Peyer's patch (tissue), 4 donors: ENCODE measurements at regions not wholly inside any gene's neighbourhood (a gene's known extent, or its start where the extent isn't known, plus 50 kb on each side); places are given as distances from the start of the nearest gene placed in this dataset.

Experiments used
- DNase-seq, 3 donors: peaks; one replicate each; pipeline ENCODE4 v3.0.0-alpha.2; 2017 to 2019
- H3K27ac ChIP-seq, 4 donors: fragments of 200-600 bp; sonication (generic); one replicate each; pipeline ENCODE4 v1.5.1; 2016 to 2019
- H3K27me3 ChIP-seq, 2 donors: fragments of 200-600 bp; sonication (generic); one replicate each; pipeline ENCODE4 v1.5.1; 2019
- H3K36me3 ChIP-seq, 3 donors: fragments of 200-600 bp; sonication (generic); one replicate each; pipeline ENCODE4 v1.5.1; 2016 to 2019
- H3K4me1 ChIP-seq, 4 donors: fragments of 200-600 bp; sonication (generic); one replicate each; pipeline ENCODE4 v1.5.1; 2016 to 2019
- H3K4me3 ChIP-seq, 4 donors: fragments of 200-600 bp; sonication (generic); 1 replicate in 3 of 4; 2 replicates in 1 of 4; pipeline ENCODE4 v1.5.1; 2016 to 2019; ENCODE audit warnings: mild to moderate bottlenecking in 1 of 4
- H3K9me3 ChIP-seq, 4 donors: fragments of 200-600 bp; sonication (generic); one replicate each; pipeline ENCODE4 v1.5.1; 2016 to 2019; ENCODE audit warnings: mild to moderate bottlenecking in 1 of 4
- CTCF ChIP-seq, 6 experiments: fragments of 450-650 bp in 4 of 6; fragments of 200-600 bp in 2 of 6; sonication (generic) in 1 of 6; IDR thresholded peaks; one replicate each; pipeline ENCODE4 v1.5.1; 2017 to 2019; ENCODE audit warnings: antibody characterized with exemption in 6 of 6, mild to moderate bottlenecking in 3 of 6, moderate library complexity in 1 of 6
- POLR2A ChIP-seq, 2 donors: fragments of 450-650 bp; IDR thresholded peaks; one replicate each; pipeline ENCODE4 v1.5.1; 2017; ENCODE audit warnings: antibody characterized with exemption in 2 of 2, mild to moderate bottlenecking in 2 of 2, moderate library complexity in 2 of 2

GRCh38 chr9:17930071-17930470 is 351.2 kb downstream of the SH3GL2 start:
- no peak for TF ChIP-seq POLR2A (IDR thresholded peaks at IDR 0.05)
- Histone ChIP-seq H3K4me1 (no peaks in the 10 kb centered on the region), H3K27me3 (no peaks in the 10 kb centered on the region), H3K4me3 (no peak overlapping the region), H3K27ac (no peak overlapping the region), H3K36me3 (no peaks in the 10 kb centered on the region), H3K9me3 (no peaks in the 10 kb centered on the region)
- no peak for DNase-seq

- H3K4me3 ChIP-seq = no peak overlapping the region
- no peaks in the 10 kb centered on the region for H3K36me3 ChIP-seq
- no peaks in the 10 kb centered on the region for H3K9me3 ChIP-seq
- no peak for TF ChIP-seq POLR2A (IDR thresholded peaks at IDR 0.05)
- no peak for TF ChIP-seq CTCF (IDR thresholded peaks at IDR 0.05)
- H3K4me1 ChIP-seq = no peaks in the 10 kb centered on the region
- H3K27me3 ChIP-seq = no peaks in the 10 kb centered on the region
- DNase-seq = no peak
- H3K27ac ChIP-seq = no peak overlapping the region
Measured at GRCh38 chr9:17936365-17936764, 357.5 kb downstream of the SH3GL2 start.

GRCh38 chr9:17938035-17938655 is 359.3 kb downstream of the SH3GL2 start:
- TF ChIP-seq CTCF (IDR thresholded peaks at IDR 0.05) (no peak), POLR2A (IDR thresholded peaks at IDR 0.05) (no peak)
- H3K27me3 ChIP-seq = no peaks in the 10 kb centered on the region

GRCh38 chr9:17942498-17942897 is 363.6 kb downstream of the SH3GL2 start:
- Histone ChIP-seq H3K27ac (no peak overlapping the region), H3K36me3 (no peaks in the 10 kb centered on the region), H3K4me1 (no peaks in the 10 kb centered on the region), H3K4me3 (no peak overlapping the region), H3K9me3 (no peaks in the 10 kb centered on the region), H3K27me3 (no peaks in the 10 kb centered on the region)
- no peak for DNase-seq
- TF ChIP-seq CTCF (IDR thresholded peaks at IDR 0.05) (no peak), POLR2A (IDR thresholded peaks at IDR 0.05) (no peak)

More at GRCh38 chr9:17938035-17938655, 359.3 kb downstream of the SH3GL2 start:
- Histone ChIP-seq H3K27ac (no peak overlapping the region), H3K9me3 (no peaks in the 10 kb centered on the region), H3K4me3 (no peak overlapping the region), H3K36me3 (no peaks in the 10 kb centered on the region), H3K4me1 (no peaks in the 10 kb centered on the region)
- DNase-seq = no peak

- Histone ChIP-seq H3K9me3 (no peaks in the 10 kb centered on the region), H3K36me3 (no peaks in the 10 kb centered on the region), H3K4me3 (no peak overlapping the region), H3K27ac (no peak overlapping the region), H3K4me1 (no peaks in the 10 kb centered on the region), H3K27me3 (no peaks in the 10 kb centered on the region)
- TF ChIP-seq CTCF (IDR thresholded peaks at IDR 0.05) (no peak), POLR2A (IDR thresholded peaks at IDR 0.05) (no peak)
- no peak for DNase-seq
Measured at GRCh38 chr9:17955409-17955808, 376.5 kb downstream of the SH3GL2 start.

- no peak overlapping the region for H3K27ac ChIP-seq
Measured at GRCh38 chr9:17958363-17958762, 379.5 kb downstream of the SH3GL2 start.

More at GRCh38 chr9:17958363-17958762, 379.5 kb downstream of the SH3GL2 start:
- H3K4me1 ChIP-seq = no peaks in the 10 kb centered on the region
- TF ChIP-seq CTCF (IDR thresholded peaks at IDR 0.05) = no peak
- no peak for TF ChIP-seq POLR2A (IDR thresholded peaks at IDR 0.05)
- no peak for DNase-seq
- no peaks in the 10 kb centered on the region for H3K27me3 ChIP-seq
- H3K9me3 ChIP-seq = no peaks in the 10 kb centered on the region
- no peaks in the 10 kb centered on the region for H3K36me3 ChIP-seq
- no peak overlapping the region for H3K4me3 ChIP-seq
